ENCODE measurements at regions not wholly inside any gene's neighbourhood (a gene's known extent, or its start where the extent isn't known, plus 50 kb on each side); places are given as distances from the start of the nearest gene placed in this dataset.
A peak's percentile ranks its signal among the peaks of the same experiment; 100 is the strongest.
"Not testable (repeated sequence)": the region's sequence is repeated elsewhere in the genome, so short reads cannot be mapped to it uniquely, and the experiment has no call there.

GRCh38 chr7:81478664-81479063 is 291.2 kb downstream of the HGF start:
- DNase-seq (ENCODE audit: low spot score) = no peak

DNA sequence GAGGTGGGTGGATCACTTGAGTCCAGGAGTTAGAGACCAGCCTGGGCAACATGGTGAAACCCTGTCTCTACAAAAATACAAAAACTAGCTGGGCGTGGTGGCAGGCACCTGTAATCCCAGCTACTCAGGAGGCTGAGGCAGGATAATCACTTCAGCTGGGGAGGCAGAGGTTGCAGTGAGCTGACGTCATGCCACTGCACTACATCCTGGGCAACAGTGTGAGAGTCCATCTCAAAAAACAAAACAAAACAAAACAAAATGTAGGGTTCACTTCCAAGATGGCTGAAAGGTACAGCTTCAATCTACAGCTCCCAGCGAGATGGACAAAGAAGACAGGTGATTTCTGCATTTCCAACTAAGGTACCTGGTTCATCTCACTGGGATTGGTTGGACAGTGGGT is 291.6 kb downstream of the HGF start:
- not testable (repeated sequence) for DNase-seq (ENCODE audit: low spot score)

- DNase-seq (ENCODE audit: low spot score) = no peak
Observed at GRCh38 chr7:81473236-81473635, 296.6 kb downstream of the HGF start.

DNA sequence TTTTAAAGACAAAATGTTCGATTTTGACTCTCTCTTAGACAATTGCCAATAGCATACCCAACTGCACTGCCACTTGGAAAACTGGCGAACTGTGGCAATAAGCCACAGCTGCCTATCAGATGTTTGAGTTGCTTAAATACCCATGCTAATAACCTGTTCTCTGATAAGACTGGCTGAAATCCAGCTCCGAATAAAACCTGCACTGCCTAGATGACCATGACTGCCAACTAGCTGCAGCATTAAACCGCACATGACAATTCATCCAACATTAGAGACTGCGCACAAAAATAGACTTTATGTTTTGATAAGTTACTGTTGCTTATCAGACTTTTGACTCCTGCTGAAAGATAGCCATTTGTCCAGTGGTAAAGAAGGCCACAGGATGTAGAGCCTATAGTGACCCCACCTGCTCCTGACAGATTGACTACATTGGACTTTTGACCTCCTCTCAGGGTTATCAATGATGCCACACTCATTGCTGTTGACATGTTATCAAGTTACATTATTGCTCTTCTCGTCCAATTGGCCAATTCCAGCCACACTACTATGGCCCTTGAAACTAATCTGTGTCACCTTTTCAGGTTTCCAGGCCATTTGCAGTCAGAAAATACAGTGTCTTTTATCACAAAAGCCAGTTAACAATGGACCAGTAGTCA is 299.0 kb downstream of the HGF start:
- DNase-seq (ENCODE audit: low spot score) = no peak

GRCh38 chr7:81469869-81470723 is 299.8 kb downstream of the HGF start:
- DNase-seq (ENCODE audit: low spot score) = peak; percentile 30

- DNase-seq (ENCODE audit: low spot score) = no peak
Observed at GRCh38 chr7:81469153-81469868, 300.5 kb downstream of the HGF start.

DNA sequence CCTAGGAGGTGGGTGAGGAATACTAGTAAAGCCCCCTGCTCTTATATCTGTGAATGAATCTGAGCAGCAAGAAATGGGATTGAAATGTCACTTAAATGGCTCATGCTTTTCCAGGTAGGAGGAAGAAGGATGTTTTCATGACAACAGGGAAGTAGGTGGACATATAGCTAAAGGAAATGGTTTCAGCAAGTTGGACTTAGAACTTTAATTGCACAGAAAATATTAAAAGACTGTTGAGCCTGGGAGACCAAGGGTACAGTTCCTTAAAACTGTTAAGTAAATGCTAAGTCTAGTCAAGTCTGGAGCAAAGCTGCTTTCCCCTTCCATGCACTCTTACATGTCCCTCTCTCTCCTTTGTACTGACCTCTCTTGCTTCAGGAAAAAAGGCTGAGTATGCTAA is 301.3 kb downstream of the HGF start:
- no peak for DNase-seq (ENCODE audit: low spot score)

DNA sequence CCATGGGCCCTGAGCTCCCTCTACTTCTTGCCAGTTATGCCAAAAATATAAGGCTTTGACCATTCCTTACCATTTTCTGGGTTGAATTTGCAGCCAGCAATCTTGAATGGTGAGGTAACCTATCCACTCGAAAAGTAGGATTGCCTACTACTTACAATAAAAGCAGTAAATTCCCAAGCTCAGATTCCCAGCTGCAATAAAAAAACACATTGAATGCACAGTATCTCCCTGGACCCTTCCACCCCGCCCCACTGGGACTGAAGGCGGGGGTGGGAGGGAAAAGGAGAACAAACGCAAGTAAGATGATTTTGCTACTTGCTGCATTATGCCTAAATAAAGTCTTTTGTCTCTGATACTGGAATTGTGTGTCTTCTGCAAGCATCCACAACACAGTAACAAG is 301.9 kb downstream of the HGF start:
- no peak for DNase-seq (ENCODE audit: low spot score)

DNA sequence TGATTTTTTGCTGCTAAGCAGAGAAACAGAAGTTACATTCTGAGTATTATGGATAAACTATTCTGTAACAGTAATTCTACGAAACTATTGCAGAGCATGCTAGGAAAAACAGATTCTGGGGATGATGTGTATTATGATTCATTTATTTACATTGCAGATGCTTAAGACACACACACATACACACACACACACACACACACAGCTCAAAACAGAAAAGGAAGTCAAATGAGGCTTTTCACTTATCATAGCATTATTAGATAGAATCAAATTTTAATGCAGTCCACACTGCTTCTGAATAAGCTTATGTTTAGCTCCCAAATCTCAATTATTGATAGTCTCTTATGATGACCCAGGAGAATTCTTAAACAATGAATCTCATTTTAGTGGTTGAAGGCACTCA is 307.2 kb downstream of the HGF start:
- DNase-seq (ENCODE audit: low spot score) = no peak

GRCh38 chr7:81460250-81461045 is 309.4 kb downstream of the HGF start:
- DNase-seq (ENCODE audit: low spot score) = no peak

DNA sequence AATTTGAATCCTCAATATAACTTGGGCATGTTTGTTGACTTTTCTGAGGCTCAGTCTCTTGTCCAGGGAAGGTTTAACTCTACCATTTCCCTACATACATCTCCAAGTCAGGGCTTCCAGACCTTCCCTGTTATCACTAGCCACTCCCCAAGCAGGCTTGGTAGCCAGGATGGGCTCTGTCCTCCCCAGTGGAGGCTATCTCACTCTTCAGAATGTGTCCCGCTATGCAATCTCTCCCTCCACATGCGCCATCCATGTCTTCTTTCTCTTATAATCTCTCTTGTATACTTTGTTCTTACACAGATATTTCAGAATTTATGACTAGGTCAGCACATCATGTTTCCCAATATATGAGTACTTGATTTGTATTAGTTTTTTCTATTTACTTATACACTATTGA is 310.4 kb downstream of the HGF start:
- no peak for DNase-seq (ENCODE audit: low spot score)

- peak; percentile 7 for DNase-seq (ENCODE audit: low spot score)
Observed at GRCh38 chr7:81457852-81458522, 311.9 kb downstream of the HGF start.

DNA sequence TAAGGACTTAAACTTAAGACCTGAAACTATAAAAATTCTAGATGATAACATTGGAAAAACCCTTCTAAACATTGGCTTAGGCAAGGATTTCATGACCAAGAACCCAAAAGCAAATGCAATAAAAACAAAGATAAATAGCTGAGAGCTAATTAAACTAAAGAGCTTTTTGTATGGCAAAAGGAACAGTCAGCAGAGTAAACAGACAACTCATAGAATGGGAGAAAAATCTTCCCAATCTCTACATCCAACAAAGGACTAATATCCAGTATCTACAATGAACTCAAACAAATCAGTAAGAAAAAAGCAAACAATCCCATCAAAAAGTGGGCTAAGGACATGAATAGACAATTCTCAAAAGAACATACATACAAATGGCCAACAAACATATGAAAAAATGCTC is 316.1 kb downstream of the HGF start:
- DNase-seq (ENCODE audit: low spot score) = not testable (repeated sequence)

GRCh38 chr7:81449105-81449504 is 320.7 kb downstream of the HGF start:
- no peak for DNase-seq (ENCODE audit: low spot score)

DNA sequence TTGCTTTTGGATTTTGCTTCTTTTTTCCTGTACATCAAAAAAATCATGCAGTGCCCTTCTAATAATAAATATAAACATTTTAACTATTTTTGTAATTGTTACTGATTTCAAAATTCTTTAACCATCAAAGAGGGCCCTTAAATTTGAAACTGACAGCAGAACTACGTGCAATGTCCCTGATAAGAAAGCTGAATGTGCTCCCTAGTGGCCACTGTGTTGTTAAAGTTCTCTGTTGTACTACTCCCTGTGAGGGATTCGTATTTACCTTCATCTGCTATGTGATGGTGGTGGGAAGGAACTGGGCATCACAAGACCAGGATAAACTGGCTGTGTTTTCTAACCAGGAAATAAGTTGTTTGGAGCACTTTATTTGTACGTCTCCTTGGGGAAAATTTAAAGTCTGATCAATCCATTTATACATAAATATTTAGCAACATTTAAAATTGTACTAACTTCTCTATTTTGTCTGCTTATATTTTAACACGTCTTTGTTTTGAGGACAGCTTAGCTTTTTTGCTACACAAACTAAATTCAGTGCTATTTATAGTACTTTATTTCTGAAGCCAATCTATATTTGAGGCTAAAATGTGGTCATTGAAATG is 322.4 kb downstream of the HGF start:
- DNase-seq (ENCODE audit: low spot score) = peak; percentile 20

DNA sequence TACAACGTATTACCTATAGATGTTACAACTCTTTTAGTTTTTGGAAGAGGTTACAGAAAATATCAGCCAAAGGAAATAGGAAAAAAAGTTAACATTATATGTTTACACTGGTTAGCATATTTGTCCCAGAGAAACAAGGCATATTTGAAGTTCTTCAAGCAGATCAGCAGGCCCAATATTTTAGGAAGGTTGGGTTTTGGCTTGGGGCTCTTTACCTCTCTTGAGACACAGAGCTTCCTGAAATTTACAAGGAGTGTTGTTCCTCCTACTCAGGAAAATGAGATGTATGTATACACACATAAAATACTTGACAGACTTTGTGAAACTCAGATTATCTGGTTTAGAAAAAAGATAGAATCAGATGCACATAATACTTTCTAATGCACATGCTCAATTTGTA is 323.6 kb downstream of the HGF start:
- DNase-seq (ENCODE audit: low spot score) = no peak

DNA sequence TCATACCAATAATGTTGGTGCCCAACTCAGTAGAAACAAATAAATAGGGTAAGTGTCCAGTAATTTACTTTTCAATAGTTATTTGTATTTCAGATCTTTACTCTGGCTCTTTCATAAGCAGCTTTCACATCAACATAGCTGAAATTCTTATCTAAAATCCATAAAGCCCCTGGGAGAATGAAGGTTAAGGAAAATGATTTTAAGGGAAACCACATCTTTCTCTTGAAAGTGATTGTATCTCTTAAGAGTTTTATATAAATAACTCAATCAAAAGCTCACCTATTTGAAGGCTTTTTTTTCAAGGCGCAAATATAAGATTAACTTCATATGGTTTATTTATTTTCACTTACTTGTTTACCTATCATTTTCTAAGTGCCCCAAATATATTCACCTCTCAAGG is 324.4 kb downstream of the HGF start:
- DNase-seq (ENCODE audit: low spot score) = no peak

DNA sequence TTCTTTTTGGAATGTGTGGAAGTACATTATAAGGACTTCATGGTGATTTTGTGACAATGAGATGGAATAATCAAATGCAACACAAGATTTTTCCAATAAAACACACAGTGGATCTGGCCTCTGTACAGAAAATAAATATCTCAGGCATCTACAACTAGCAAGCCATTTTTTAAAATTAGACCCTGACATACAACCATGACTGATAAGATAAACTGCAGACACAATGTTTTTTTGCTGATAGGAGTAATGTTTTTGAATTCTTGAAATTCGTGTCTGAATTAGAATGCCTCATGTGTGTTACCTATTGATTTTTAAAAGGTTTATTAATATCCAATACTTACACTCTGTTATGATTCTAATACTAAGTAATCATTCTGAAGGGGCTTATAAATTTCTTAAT is 328.1 kb downstream of the HGF start:
- DNase-seq (ENCODE audit: low spot score) = no peak

DNA sequence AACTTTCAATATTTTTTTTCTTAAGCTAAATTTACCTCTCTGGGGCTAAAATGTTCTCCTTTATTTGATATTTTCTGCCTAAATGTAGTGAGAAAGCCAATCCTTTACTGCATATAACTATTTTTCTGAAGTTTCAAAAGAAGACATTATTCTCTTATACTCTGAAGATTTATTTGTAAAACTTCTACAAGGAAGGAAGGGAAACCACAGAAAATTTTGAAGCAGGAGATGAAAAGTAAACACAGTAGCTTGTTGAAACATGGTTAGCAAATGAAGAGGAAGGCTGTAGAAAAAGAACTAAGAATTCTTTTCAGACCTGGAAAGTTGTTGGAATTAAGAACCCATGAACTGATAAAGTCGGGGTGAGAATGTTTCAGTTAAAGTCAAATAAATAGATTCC is 330.3 kb downstream of the HGF start:
- DNase-seq (ENCODE audit: low spot score) = no peak

DNA sequence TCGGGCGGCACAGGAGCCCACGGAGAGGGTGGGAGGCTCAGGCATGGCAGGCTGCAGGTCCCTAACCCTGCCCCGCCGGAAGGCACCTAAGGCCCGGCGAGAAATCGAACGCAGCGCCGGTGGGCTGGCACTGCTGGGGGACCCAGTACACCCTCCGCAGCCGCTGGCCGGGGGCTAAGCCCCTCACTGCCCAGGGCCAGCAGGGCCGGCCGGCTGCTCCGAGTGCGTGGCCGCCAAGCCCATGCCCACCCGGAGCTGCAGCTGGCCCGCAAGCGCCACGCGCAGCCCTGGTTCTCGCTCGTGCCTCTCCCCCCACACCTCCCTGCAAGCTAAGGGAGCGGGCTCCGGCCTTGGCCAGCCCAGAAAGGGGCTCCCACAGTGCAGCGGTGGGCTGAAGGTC is 332.7 kb downstream of the HGF start:
- DNase-seq (ENCODE audit: low spot score) = not testable (repeated sequence)

DNA sequence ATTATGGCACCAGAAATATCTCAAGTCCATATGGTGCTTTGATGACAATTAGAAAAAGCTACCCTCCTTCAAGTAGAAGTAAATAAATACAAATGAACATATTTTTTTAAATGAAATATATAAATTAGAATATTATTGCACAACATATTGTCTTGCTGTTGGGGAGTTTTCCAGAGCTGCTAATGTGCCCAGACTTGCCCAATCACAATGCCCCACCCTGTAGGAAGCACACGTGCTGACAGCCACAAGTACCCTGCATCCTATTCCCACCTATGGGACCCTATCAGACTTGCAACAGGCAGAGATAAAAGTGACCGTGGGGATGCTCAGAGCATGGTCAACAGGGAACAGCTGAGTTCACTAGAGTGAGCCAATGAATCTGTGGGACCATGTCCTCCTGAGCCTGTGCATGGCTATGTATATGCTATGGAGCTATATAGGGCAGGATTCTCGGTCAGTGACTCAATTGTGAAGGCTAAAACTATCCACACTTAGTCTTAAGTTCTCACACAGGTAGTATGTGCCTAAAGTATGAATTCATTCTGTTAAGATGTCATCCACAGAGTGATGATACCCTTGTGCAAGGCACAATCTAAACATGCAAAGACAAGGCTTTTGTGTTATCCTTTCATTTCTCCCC is 336.0 kb downstream of the HGF start:
- no peak for DNase-seq (ENCODE audit: low spot score)

Measured in hepatic stellate cell (primary cell).